Calu3 (cell line): ENCODE measurements at regions not wholly inside any gene's neighbourhood (a gene's known extent, or its start where the extent isn't known, plus 50 kb on each side); places are given as distances from the start of the nearest gene placed in this dataset.
"Not testable (repeated sequence)": the region's sequence is repeated elsewhere in the genome, so short reads cannot be mapped to it uniquely, and the experiment has no call there.

Experiments
- BruUV-seq: library from RNA; stranded (reverse); fragments of 400-500 nt; replicated peaks from 2 replicates; lab custom pipeline; 2021; lab: Mats Ljungman, UMichigan
- CTCF ChIA-PET: fragments of 300-600 bp; sonication (Branson Sonifier 250); formaldehyde crosslinking; loops from one replicate; lab custom pipeline; 2022; ENCODE audit warnings: antibody characterized with exemption; lab: Charles Lee
- DNase-seq: peaks from one replicate; pipeline ENCODE4 v3.0.0; 2022
- H3K27ac Mint-ChIP-seq: one replicate; pipeline ENCODE4 v1.8.0; 2022; ENCODE audit warnings: mixed read lengths; ENCODE audit not compliant: unreplicated experiment
- H3K27me3 Mint-ChIP-seq: one replicate; pipeline ENCODE4 v1.8.0; 2022; ENCODE audit warnings: mixed read lengths; ENCODE audit not compliant: unreplicated experiment
- H3K36me3 Mint-ChIP-seq: one replicate; pipeline ENCODE4 v1.8.0; 2022; ENCODE audit warnings: mild to moderate bottlenecking, moderate library complexity, mixed read lengths; ENCODE audit not compliant: insufficient read depth, unreplicated experiment
- H3K4me1 Mint-ChIP-seq: one replicate; pipeline ENCODE4 v1.8.0; 2022; ENCODE audit warnings: mild to moderate bottlenecking, low read depth, mixed read lengths; ENCODE audit not compliant: unreplicated experiment
- H3K4me3 Mint-ChIP-seq: one replicate; pipeline ENCODE4 v1.8.0; 2022; ENCODE audit warnings: mild to moderate bottlenecking, low read depth, moderate library complexity, mixed read lengths; ENCODE audit not compliant: unreplicated experiment
- H3K9me3 Mint-ChIP-seq: one replicate; pipeline ENCODE4 v1.8.0; 2022; ENCODE audit warnings: low read depth, mixed read lengths; ENCODE audit not compliant: unreplicated experiment
- CTCF ChIP-seq: fragments of 200-600 bp; IDR thresholded peaks from one replicate; pipeline ENCODE4 v1.8.0; 2022; ENCODE audit warnings: antibody characterized with exemption; ENCODE audit not compliant: unreplicated experiment
- intact Hi-C: fragments of 100-400 bp; cut with micrococcal nuclease; formaldehyde crosslinking; loops from one replicate; pipeline ENCODE4 v1.10.0; 2022; ENCODE audit not compliant: unreplicated experiment

DNA sequence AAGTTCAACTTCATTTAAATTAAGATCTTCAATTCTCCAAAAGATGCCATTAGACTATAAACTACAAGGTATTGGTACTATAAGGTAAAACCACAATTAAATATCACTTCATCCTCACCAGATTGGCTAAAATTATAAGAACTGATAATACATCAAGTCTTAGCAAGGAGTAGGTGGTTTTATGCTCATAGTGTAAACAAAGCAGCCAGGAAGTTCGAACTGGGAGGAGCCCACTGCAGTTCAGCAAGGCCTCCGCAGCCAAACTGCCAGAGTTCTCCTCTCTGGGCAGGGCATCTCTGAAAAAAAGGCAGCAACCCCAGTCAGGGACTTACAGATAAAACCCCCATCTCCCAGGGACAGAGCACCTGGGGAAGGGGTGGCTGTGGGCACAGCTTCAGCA, 91.6 kb upstream of the SETMAR start:
- Mint-ChIP-seq H3K4me1 (no peaks in the 10 kb centered on the region), H3K27ac (no peak overlapping the region), H3K36me3 (no peaks in the 10 kb centered on the region), H3K27me3 (no peaks in the 10 kb centered on the region), H3K9me3 (peaks cover 11% of the 10 kb centered on the region), H3K4me3 (no peak overlapping the region)
- intact Hi-C loops: no loop called here
- BruUV-seq: no TSS peak
- no peak for DNase-seq
- TF ChIP-seq CTCF: no peak
- CTCF ChIA-PET: no interaction called here

DNA sequence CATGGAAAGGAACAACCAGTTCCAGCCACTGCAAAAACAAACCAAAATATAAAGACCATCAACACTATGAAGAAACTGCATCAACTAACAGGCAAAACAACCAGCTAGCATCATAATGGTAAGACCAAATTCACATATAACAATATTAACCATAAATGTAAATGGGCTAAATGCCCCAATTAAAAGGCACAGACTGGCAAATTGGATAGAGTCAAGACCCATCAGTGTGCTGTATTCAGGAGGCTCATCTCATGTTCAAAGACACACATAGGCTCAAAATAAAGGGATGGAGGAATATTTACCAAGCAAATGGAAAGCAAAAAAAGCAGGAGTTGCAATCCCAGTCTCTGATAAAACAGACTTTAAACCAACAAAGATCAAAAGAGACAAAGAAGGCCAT, 89.7 kb upstream of the SETMAR start:
- H3K4me1 Mint-ChIP-seq, H3K27me3 Mint-ChIP-seq, intact Hi-C loops, H3K27ac Mint-ChIP-seq, BruUV-seq, H3K4me3 Mint-ChIP-seq, DNase-seq, H3K36me3 Mint-ChIP-seq, CTCF ChIA-PET: not testable (repeated sequence)
- peaks cover 11% of the 10 kb centered on the region for H3K9me3 Mint-ChIP-seq

DNA sequence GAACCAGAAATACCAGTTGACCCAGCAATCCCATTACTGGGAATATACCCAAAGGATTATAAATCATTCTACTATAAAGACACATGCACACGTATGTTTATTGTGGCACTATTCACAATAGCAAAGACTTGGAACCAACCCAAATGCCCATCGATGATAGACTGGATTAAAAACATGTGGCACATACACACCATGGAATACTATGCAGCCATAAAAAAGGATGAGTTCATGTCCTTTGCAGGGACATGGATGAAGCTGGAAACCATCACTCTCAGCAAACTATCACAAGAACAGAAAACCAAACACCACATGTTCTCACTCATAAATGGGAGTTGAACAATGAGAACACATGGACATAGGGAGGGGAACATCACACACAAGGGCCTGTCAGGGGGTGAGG, 86.2 kb upstream of the SETMAR start:
- H3K4me1 Mint-ChIP-seq, CTCF ChIA-PET, H3K36me3 Mint-ChIP-seq, H3K4me3 Mint-ChIP-seq, BruUV-seq, H3K27me3 Mint-ChIP-seq, H3K9me3 Mint-ChIP-seq, intact Hi-C loops, DNase-seq, H3K27ac Mint-ChIP-seq: not testable (repeated sequence)

DNA sequence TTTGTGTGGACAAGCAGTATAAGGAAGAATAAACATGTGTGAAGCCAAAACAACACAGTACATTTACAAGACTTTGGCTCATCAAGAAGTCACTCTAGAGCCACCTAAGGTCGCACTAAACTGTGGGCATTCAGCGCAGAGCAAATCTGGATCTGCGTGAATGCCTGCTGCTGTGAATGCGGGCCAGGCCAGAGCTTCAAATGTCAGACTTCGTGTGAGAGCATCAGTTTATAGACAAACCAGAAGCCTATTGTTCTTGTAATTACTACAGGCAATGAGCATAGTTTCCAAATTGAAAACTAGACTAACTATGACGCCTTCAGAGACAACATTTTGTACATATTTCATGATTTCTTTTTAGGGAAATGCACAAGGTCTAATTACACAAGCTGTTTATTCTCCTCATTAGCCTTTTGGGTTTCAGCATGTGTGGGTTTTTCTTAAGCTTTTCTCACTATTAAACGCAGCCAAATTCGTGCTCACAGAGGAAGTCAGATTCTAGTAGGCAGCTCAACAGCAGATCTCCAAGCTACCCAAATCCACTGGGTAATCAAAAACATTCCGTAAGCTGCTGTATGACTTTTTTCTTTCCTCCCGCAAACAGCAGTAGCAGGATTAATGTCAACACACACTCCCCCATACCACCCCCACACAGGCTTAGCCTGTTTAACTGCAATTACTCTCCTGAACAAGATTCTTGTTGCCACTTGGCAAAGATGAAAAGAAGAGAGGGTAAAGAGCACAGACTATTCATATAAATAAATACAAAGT, 84.5 kb upstream of the SETMAR start:
- TF ChIP-seq CTCF: no peak
- Mint-ChIP-seq H3K4me3 (no peak overlapping the region), H3K27me3 (no peaks in the 10 kb centered on the region), H3K27ac (no peak overlapping the region), H3K9me3 (peaks cover 10% of the 10 kb centered on the region), H3K4me1 (no peaks in the 10 kb centered on the region), H3K36me3 (no peaks in the 10 kb centered on the region)
- BruUV-seq: no TSS peak
- intact Hi-C loops: no loop called here
- CTCF ChIA-PET: no interaction called here
- no peak for DNase-seq

DNA sequence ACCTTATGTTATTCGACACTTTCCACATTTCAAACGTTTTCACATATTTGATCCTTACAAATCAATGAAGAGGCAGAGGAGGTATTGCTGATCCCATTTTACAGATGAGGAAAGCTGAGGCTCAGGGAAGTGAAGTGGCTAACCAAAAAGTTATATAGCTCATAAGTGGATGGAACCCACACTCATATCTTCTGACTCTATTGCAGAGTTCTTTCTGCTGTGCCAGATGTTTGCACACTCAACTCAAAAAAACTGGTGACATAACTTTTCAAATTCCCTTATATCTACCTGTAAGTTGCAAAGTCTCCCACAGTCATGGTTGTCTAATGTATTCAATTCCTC, 84.0 kb upstream of the SETMAR start:
- no TSS peak for BruUV-seq
- DNase-seq: no peak
- Mint-ChIP-seq H3K27me3 (no peaks in the 10 kb centered on the region), H3K9me3 (peaks cover 5% of the 10 kb centered on the region), H3K36me3 (no peaks in the 10 kb centered on the region), H3K4me1 (no peaks in the 10 kb centered on the region), H3K4me3 (no peak overlapping the region), H3K27ac (no peak overlapping the region)
- CTCF ChIA-PET: no interaction called here
- no peak for TF ChIP-seq CTCF
- intact Hi-C loops: no loop called here
